GM18951 (cell line): ENCODE measurements at regions not wholly inside any gene's neighbourhood (a gene's known extent, or its start where the extent isn't known, plus 50 kb on each side); places are given as distances from the start of the nearest gene placed in this dataset.

Source experiments
- POLR2A ChIP-seq: IDR thresholded peaks from 4 replicates; pipeline ENCODE4 v1.6.1; 2011; ENCODE audit warnings: mild to moderate bottlenecking; ENCODE audit not compliant: insufficient read length, insufficient read depth; ENCODE audit errors: extremely low read depth
- in situ Hi-C: fragments of 300-500 bp; cut with MboI; formaldehyde crosslinking; loops from one replicate; pipeline ENCODE4 v1.12.0; 2022; ENCODE audit warnings: low sequenced_read_pairs, mixed read lengths, inconsistent platforms; ENCODE audit not compliant: unreplicated experiment

DNA sequence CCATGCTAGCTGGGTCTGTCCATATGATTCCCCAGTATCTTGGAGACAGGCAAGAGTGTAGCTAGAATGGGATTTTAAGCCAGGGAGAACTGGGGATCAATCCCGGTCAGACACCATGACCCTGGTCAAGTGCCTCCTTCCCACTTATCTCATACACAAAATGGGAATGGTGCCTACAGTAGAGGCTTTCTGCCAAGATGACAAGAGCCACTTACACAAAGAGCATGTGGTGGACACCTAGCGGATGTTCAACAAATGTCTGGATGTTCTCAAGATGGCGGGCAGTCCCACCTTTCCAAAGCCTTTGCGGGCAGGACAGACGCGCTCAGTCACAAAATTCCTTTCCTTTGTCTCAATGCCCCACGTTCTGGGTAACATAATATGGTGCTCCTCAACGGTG is 57.3 kb downstream of the MAF start:
- no peak for TF ChIP-seq POLR2A
- in situ Hi-C loops: no loop called here

DNA sequence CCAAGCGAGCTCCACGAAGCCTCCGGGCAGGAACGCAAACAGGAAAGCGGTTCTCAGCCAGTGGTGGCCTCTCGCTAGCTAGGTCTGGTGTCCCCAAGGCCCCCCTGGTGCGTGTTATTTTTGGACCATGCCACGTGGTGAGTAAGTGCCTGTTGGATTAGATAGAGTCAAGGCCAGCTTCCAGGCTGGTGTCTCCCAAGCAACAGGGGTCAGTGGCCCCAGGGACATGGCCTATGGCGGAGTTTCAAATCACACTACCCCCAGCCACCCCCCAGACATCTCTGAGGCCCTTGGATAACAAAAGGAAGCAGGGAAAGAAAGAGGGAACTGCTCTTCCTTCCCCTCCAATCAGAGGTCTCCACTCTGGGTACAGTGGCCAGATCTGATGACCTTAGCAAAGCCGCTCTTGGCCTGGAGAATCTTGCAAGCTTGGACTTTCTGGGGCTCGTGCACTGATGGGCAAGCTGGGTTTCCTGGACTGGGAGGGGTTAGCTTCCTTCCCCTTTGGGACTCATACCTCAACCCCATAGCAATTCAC is 58.2 kb downstream of the MAF start:
- in situ Hi-C loops: no loop called here
- TF ChIP-seq POLR2A: no peak

DNA sequence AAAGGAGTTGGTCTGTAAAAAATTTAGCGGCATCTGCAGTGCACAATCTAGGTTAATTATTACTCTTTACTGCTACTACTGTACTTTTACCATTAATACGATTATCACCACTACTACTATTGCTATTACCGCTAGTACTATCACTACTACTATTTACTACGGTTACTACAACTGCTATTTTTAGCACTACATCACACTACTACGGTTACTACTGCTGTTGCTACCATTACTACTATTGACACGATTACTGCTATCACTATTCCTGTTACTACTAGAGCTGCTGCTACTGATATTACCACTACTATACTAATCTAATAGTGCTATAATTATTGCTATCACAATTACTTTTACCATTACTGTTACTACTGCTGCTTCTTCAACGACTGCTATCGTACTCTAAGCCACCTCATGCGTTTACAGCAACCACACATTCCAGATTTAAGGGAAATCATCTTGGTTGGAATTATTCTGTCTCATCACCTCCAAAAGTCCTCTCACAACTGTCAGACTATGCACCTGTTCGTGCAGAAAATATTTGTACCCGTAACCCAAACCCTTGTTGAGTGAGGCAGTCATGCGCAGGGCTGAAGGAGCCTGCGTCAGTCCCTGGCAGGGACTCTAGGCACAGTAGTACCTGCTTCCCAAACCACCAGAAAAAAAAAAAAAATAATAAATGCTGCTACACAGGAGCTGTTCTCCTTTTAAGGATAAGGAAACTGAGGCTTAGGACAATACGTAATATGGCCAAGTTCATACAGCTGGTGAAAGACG is 59.5 kb downstream of the MAF start:
- in situ Hi-C loops: no loop called here
- no peak for TF ChIP-seq POLR2A

DNA sequence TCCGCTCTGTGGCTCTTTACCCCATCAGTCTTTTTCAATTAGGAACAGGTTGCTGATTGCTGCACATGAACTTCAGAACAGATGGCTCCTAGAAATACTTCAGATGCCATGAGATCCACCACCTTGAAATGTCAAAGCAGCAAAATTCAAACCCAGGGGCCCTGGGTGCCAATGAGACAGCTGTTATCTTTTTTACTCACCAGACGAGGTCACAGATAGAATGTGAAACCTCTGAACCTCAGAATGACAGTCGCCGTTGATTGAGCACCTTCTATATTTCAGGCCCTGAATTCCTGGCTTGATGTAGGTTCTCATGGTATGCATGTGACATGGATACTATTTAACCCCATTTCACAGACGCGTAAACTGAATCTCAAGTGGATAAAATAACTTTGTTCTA is 63.0 kb downstream of the MAF start:
- TF ChIP-seq POLR2A: no peak
- in situ Hi-C loops: no loop called here

DNA sequence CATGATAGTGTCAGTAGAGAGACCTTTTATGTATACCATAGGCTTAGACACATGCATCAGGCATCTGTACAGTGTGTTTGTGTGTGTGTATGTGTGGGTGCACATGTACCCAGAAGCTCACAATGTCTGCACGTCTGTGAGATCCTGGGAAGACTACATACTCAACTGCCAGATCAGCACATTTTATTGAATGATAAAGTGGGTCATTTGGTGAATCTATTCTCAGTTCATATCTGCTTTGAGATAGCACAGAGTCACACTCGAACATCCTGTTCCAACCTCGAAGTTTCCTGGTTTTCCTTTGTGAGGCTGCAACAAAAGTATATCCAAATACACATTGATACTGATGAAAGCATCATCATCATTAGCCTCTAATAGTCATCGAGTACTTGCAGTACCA is 63.6 kb downstream of the MAF start:
- in situ Hi-C loops: no loop called here
- no peak for TF ChIP-seq POLR2A

DNA sequence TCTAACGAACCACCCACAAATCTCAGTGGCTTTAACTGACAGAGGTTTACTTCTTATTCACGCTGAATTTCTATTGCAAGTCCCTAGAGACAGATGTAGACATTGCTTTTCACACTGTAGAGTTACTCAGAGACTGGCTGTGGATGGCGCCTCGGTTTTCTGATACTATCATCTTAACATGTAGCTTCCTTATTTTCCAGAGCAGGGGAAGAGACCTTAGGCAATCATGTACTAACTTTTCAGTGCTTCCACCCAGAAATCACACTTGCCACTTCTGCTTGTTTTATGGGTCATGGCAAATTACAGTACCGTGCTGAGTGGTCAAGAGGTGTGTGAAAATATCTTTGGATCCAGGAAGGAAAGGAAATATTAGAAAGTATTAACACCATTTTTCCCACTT is 65.4 kb downstream of the MAF start:
- no peak for TF ChIP-seq POLR2A
- in situ Hi-C loops: no loop called here

DNA sequence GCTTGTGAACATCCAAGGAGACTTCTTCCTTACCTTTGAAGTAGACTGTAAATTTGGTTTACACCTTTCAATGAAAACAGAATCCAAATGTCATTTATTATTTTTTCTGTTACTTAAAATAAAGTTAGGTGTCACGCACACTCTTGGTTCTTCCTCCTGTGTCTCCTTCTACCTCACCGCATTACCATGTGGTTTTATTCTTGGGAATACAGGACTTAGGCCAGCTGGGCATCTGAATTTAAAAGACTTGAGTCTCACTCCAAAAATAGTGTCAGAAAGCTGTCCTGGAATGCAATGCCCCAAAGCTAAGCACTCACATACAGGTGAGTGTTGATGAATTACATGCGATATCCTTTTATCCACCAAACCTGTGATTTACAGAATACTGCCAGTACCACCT is 66.4 kb downstream of the MAF start:
- TF ChIP-seq POLR2A: no peak
- in situ Hi-C loops: no loop called here

DNA sequence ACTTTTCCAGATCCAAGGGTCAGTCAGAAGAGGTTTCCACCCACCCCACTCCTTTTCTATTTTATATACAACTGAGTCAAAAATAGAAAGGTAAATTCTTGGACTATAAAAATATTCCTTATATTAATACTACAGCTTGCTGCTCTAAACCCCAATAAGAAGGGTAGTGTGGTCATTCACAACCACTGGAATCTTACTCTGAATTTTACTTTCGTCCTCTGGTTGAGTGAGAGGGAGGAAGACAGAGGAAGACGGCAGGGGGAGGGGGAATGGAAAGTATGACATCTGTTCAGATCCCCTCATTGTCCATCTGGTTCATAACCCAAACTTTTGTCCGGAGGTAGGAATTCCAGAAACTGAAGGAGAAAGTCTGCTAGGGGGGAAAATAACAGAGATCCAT is 67.2 kb downstream of the MAF start:
- in situ Hi-C loops: no loop called here
- no peak for TF ChIP-seq POLR2A

DNA sequence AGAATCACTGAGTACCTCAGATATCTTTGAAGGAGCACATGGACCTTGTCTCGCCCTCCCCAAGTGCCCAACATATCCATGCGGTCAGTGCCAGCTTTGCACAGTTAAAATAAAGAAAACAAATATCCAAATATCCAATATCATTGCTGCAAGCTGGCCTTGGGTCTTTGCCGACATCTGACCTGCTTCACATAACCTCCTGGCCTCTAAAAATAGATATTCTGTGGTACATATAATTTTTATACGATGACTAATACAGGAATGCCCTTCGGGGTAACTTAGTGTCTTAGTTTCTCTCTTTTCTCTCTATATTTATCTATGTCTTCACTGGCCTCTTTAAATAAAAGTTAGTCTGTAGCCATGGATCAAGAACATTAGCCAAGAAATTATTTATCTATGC is 67.8 kb downstream of the MAF start:
- no peak for TF ChIP-seq POLR2A
- in situ Hi-C loops: no loop called here

DNA sequence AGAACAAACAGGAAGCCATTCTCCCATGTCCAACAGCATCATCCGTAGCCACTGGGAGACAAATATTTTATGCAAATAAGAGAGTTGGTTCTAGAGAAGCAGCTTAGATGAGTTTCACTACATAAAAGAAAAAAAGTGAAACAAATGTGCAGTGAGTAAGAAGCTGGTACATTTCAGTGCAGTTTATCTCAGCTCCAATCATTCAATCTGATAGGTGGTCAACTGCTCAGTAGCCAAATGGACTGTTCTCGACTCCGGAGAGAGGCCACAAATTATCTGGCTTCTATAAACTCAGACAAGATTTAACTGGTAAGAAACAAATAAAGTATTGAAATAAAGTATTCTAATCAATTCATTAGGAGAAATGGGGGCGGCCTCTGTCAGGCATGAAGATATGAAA is 68.3 kb downstream of the MAF start:
- in situ Hi-C loops: no loop called here

DNA sequence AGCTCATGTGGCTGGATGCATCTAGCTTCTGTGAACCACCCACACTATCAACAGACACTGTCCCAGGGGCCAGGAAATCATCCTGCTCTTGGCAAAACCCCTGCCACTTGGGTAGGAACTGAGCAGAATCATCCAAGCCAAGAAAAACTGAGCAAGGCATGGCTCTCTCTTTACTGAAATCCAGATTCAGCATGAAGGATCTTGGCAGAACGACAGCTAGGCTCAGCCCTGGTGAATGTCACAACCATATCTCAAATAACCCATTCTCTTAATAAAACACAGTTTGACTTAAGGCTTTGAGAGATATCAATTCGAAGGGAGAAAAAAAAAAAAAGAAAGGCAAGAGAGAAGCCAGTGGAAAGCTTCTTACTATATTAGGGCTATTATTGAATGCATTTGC is 72.2 kb downstream of the MAF start:
- no peak for TF ChIP-seq POLR2A
- in situ Hi-C loops: loop anchor here (5.0 kb wide), 1 partner anchor 51 kb away; no protein-coding TSS in a partner anchor

More for the DNA sequence above, 68.3 kb downstream of the MAF start:
- no peak for TF ChIP-seq POLR2A

DNA sequence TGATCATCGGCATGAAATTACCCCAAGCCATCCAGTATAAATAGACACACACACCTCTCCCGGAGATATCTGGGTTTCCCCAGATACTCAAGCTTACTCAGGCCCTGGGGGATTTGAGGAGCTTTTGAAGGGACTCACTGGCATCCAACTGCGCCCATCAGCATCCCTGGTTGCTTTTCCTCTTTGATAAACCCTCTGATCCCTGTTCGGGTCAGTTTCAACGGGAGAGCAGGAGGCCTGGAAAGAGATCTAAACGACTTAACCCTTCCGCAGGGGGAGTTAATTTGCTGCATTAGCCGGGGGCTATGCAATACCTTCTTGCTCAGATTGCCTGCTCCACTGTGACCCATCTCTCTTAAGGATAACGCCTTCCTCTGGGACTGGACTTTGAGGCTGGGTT is 76.6 kb downstream of the MAF start:
- TF ChIP-seq POLR2A: no peak
- in situ Hi-C loops: no loop called here

DNA sequence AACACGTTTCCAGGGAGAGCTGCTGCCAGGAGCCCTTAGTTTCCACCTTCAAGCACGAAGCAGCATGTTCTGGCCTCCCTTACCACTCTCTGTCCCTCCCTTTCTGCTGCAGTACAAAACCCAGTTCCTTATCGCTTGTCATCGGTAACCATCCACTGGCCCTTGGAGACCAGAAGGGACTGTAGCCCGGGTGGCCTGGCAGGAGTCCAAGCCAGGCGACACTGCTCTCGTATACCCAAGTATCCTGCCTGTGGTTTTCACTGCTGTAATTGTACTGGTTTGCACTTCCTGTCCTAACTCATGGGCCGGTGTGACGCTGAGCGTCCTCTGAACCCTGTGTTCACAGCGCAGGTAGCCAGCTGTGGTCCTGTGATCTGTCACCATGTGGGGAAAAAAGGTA is 81.1 kb downstream of the MAF start:
- in situ Hi-C loops: no loop called here
- TF ChIP-seq POLR2A: no peak

DNA sequence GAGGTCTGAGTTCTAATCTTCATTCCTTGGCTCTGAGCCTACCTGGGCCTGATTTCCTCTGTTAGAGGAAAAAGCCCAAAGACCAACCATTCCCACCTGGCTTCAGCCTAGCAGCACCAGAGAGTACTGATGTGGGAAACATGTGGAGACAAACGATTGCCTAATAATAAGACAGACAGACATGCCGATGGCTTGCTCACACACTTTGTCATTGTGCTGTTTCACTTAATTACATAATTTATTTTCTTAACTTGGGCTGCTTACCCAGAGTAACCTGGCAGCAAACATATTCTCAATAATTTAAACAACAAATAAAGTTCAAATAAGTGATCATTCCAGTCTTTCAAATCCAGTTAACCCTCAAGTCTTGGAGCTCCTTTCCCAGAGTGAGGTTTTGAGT is 83.4 kb downstream of the MAF start:
- in situ Hi-C loops: no loop called here
- TF ChIP-seq POLR2A: no peak
